ENCODE measurements at regions not wholly inside any gene's neighbourhood (a gene's known extent, or its start where the extent isn't known, plus 50 kb on each side); places are given as distances from the start of the nearest gene placed in this dataset.

- no peak overlapping the region for H2AFZ ChIP-seq (ENCODE audit: low read length)
- H3K27me3 ChIP-seq (ENCODE audit: control insufficient read depth in 1 of 2, insufficient read depth in 2 of 2, low read length in 2 of 2) = no peaks in the 10 kb centered on the region
- H3K4me1 ChIP-seq (ENCODE audit: insufficient read depth, low read length) = peaks cover 17% of the 10 kb centered on the region
- H3K9me3 ChIP-seq (ENCODE audit: low read length) = no peaks in the 10 kb centered on the region
- TF ChIP-seq PATZ1 (CRISPR knock-in tag; IDR thresholded peaks at IDR 0.05) (no peak), ZSCAN21 (CRISPR knock-in tag; IDR thresholded peaks at IDR 0.05; ENCODE audit: borderline replicate concordance) (no peak), ZNF556 (CRISPR knock-in tag; IDR thresholded peaks at IDR 0.05; ENCODE audit: borderline replicate concordance) (no peak), KDM2A (CRISPR knock-in tag; IDR thresholded peaks at IDR 0.05; ENCODE audit: borderline replicate concordance, low read depth) (no peak)
- TF ChIP-seq, protein P1, sequence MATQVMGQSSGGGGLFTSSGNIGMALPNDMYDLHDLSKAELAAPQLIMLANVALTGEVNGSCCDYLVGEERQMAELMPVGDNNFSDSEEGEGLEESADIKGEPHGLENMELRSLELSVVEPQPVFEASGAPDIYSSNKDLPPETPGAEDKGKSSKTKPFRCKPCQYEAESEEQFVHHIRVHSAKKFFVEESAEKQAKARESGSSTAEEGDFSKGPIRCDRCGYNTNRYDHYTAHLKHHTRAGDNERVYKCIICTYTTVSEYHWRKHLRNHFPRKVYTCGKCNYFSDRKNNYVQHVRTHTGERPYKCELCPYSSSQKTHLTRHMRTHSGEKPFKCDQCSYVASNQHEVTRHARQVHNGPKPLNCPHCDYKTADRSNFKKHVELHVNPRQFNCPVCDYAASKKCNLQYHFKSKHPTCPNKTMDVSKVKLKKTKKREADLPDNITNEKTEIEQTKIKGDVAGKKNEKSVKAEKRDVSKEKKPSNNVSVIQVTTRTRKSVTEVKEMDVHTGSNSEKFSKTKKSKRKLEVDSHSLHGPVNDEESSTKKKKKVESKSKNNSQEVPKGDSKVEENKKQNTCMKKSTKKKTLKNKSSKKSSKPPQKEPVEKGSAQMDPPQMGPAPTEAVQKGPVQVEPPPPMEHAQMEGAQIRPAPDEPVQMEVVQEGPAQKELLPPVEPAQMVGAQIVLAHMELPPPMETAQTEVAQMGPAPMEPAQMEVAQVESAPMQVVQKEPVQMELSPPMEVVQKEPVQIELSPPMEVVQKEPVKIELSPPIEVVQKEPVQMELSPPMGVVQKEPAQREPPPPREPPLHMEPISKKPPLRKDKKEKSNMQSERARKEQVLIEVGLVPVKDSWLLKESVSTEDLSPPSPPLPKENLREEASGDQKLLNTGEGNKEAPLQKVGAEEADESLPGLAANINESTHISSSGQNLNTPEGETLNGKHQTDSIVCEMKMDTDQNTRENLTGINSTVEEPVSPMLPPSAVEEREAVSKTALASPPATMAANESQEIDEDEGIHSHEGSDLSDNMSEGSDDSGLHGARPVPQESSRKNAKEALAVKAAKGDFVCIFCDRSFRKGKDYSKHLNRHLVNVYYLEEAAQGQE (IDR thresholded peaks at IDR 0.05; ENCODE audit: borderline replicate concordance in 1 of 2, low read depth in 1 of 2, low read length in 2 of 2) = no peak
- TF ChIP-seq, protein P2, sequence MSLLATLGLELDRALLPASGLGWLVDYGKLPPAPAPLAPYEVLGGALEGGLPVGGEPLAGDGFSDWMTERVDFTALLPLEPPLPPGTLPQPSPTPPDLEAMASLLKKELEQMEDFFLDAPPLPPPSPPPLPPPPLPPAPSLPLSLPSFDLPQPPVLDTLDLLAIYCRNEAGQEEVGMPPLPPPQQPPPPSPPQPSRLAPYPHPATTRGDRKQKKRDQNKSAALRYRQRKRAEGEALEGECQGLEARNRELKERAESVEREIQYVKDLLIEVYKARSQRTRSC (CRISPR knock-in tag; IDR thresholded peaks at IDR 0.05; ENCODE audit: low read depth) = no peak
- H3K4me3 ChIP-seq (replicated peaks in 1 of 3; ENCODE audit: insufficient read depth in 1 of 3, low read depth in 2 of 3, low read length in 3 of 3) = no peak overlapping the region
- in situ Hi-C loops (cut with HindIII; ENCODE audit: extremely low pct_ligation_motif_present, low pct_unique_long_range_greater_than_20kb) = no loop called here
- H3K27ac ChIP-seq (ENCODE audit: extremely low read length, insufficient read depth, low read length) = no peak overlapping the region
- DNase-seq (ENCODE audit: low spot score) (no peak), ATAC-seq (no peak), FAIRE-seq (no peak)
- no peaks in the 10 kb centered on the region for H4K20me1 ChIP-seq (ENCODE audit: insufficient read depth, low read length)
- no peak overlapping the region for H3K4me2 ChIP-seq (ENCODE audit: low read depth, low read length)
- H3K9ac ChIP-seq (ENCODE audit: insufficient read depth, low read depth, low read length) = no peak overlapping the region
- intact Hi-C loops (cut with micrococcal nuclease; ENCODE audit: unreplicated experiment) = no loop called here
- BruUV-seq (replicated peaks) = no TSS peak
- H3K36me3 ChIP-seq (replicated peaks in 1 of 2; ENCODE audit: control insufficient read depth in 1 of 2, insufficient read depth in 2 of 2, low read length in 2 of 2) = no peaks in the 10 kb centered on the region
- no peaks in the 10 kb centered on the region for H3K79me2 ChIP-seq (ENCODE audit: insufficient read depth, low read length)
- ChIA-PET POLR2A (no interaction called here), CTCF (ENCODE audit: low intra/inter-chr PET ratio, low total read pairs) (no interaction called here)
- 56% methylated on average over 14 of the region's 14 CpGs for WGBS (ENCODE audit: low lambda C conversion rate)
These were observed 72.9 kb upstream of the TNS3 start for GRCh38 chr7:47654672-47655298.

Data from HepG2 (cell line).